ENCODE measurements at regions not wholly inside any gene's neighbourhood (a gene's known extent, or its start where the extent isn't known, plus 50 kb on each side); places are given as distances from the start of the nearest gene placed in this dataset.

- Histone ChIP-seq H3K79me2 (ENCODE audit: insufficient read depth) (no peaks in the 10 kb centered on the region), H3K4me3 (ENCODE audit: low read depth in 2 of 2, low read length in 1 of 2) (no peak overlapping the region), H3K27ac (ENCODE audit: low read depth in 2 of 2, low read length in 1 of 2) (peak overlapping the region in 1 of 2 experiments; percentile 87; a peak in 2 of 4 replicates), H3K27me3 (ENCODE audit: insufficient read depth) (no peaks in the 10 kb centered on the region), H4K20me1 (ENCODE audit: insufficient read depth) (no peaks in the 10 kb centered on the region), H2AFZ (ENCODE audit: low read depth) (no peak overlapping the region), H3F3A (replicated peaks; ENCODE audit: insufficient read depth) (no peaks in the 10 kb centered on the region), H3K36me3 (replicated peaks in 1 of 2; ENCODE audit: control insufficient read depth in 1 of 2, insufficient read depth in 2 of 2, low read length in 1 of 2) (no peaks in the 10 kb centered on the region), H3K9me3 (no peaks in the 10 kb centered on the region), H3K9ac (no peak overlapping the region), H3K9me2 (no peaks in the 10 kb centered on the region), H3K4me2 (no peak overlapping the region), H3K4me1 (ENCODE audit: control insufficient read depth in 1 of 2, insufficient read depth in 2 of 2, low read depth in 1 of 2, low read length in 1 of 2) (peaks cover 0 to 30% of the 10 kb centered on the region in 2 experiments; a peak in 1 of 4 replicates)
- CTCF ChIA-PET = interaction anchor here (2.2 kb wide), 1 partner anchor 194 kb away, joined by 6 read pairs; no protein-coding TSS in a partner anchor
- POLR2A ChIA-PET = interaction anchor here (1.0 kb wide), 1 partner anchor 18 kb away, joined by 3 read pairs; no protein-coding TSS in a partner anchor
- TF ChIP-seq SMC3 (IDR thresholded peaks at IDR 0.05; ENCODE audit: low read depth, low read length) = no peak
- TF ChIP-seq YY1 (IDR thresholded peaks at IDR 0.05; ENCODE audit: low read depth) = no peak
- no peak for TF ChIP-seq MEF2A (IDR thresholded peaks at IDR 0.05; ENCODE audit: borderline replicate concordance, low read depth)
- no peak for TF ChIP-seq TCF12 (IDR thresholded peaks at IDR 0.05)
- no peak for TF ChIP-seq USF2 (IDR thresholded peaks at IDR 0.05; ENCODE audit: borderline replicate concordance, low read depth, low read length)
- no peak for TF ChIP-seq GATA2 (CRISPR knock-in tag; IDR thresholded peaks at IDR 0.05)
- TF ChIP-seq RCOR1 (IDR thresholded peaks at IDR 0.05; ENCODE audit: low read length) = no peak
- TF ChIP-seq, protein P1, sequence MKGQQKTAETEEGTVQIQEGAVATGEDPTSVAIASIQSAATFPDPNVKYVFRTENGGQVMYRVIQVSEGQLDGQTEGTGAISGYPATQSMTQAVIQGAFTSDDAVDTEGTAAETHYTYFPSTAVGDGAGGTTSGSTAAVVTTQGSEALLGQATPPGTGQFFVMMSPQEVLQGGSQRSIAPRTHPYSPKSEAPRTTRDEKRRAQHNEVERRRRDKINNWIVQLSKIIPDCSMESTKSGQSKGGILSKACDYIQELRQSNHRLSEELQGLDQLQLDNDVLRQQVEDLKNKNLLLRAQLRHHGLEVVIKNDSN (IDR thresholded peaks at IDR 0.05; ENCODE audit: borderline replicate concordance, low read depth) = no peak
- WGBS (ENCODE audit: low lambda C conversion rate) = 31% methylated on average over 10 of the region's 20 CpGs
- no peak for DNase-seq
These were observed 265.5 kb downstream of the DLL1 start for GRCh38 chr6:170025341-170025911.

GRCh38 chr6:170024940-170025339, 265.9 kb downstream of the DLL1 start:
- CTCF ChIA-PET = interaction anchor here (1.2 to 2.2 kb wide), 2 partner anchors 17 to 193 kb away, joined by 3 to 6 read pairs; no protein-coding TSS in a partner anchor
- no peaks in the 10 kb centered on the region for H3K27me3 ChIP-seq (ENCODE audit: insufficient read depth)
- POLR2A ChIA-PET = interaction anchor here (1.0 kb wide), 1 partner anchor 17 kb away, joined by 3 read pairs; no protein-coding TSS in a partner anchor
- H3F3A ChIP-seq (replicated peaks; ENCODE audit: insufficient read depth) = no peaks in the 10 kb centered on the region
- no peaks in the 10 kb centered on the region for H4K20me1 ChIP-seq (ENCODE audit: insufficient read depth)
- no peaks in the 10 kb centered on the region for H3K9me3 ChIP-seq
- 12% methylated on average over 7 of the region's 7 CpGs for WGBS (ENCODE audit: low lambda C conversion rate)
- peak overlapping the region in 1 of 2 experiments; percentile 87; a peak in 2 of 4 replicates for H3K27ac ChIP-seq (ENCODE audit: low read depth in 2 of 2, low read length in 1 of 2)
- no peak overlapping the region for H3K9ac ChIP-seq
- H2AFZ ChIP-seq (ENCODE audit: low read depth) = no peak overlapping the region
- peaks cover 0 to 30% of the 10 kb centered on the region in 2 experiments; a peak in 1 of 4 replicates for H3K4me1 ChIP-seq (ENCODE audit: control insufficient read depth in 1 of 2, insufficient read depth in 2 of 2, low read depth in 1 of 2, low read length in 1 of 2)
- H3K4me3 ChIP-seq (ENCODE audit: low read depth in 2 of 2, low read length in 1 of 2) = no peak overlapping the region
- H3K79me2 ChIP-seq (ENCODE audit: insufficient read depth) = no peaks in the 10 kb centered on the region
- peak; percentile 77 for TF ChIP-seq RCOR1 (IDR thresholded peaks at IDR 0.05; ENCODE audit: low read length)
- TF ChIP-seq RAD21 (IDR thresholded peaks at IDR 0.05; ENCODE audit: low read length) = peak; percentile 30; the same call in 1 of the 2 replicates
- no peak for TF ChIP-seq PBX3 (IDR thresholded peaks at IDR 0.05)
- DNase-seq = peak; percentile 88
- no peaks in the 10 kb centered on the region for H3K9me2 ChIP-seq
- H3K36me3 ChIP-seq (replicated peaks in 1 of 2; ENCODE audit: control insufficient read depth in 1 of 2, insufficient read depth in 2 of 2, low read length in 1 of 2) = no peaks in the 10 kb centered on the region
- H3K4me2 ChIP-seq = no peak overlapping the region

Measured in SK-N-SH (cell line).